ENCODE measurements at regions not wholly inside any gene's neighbourhood (a gene's known extent, or its start where the extent isn't known, plus 50 kb on each side); places are given as distances from the start of the nearest gene placed in this dataset.

GRCh38 chr17:71910002-71910401 is 210.8 kb upstream of the SOX9 start:
- no peaks in the 10 kb centered on the region for H3K36me3 ChIP-seq (ENCODE audit: control insufficient read depth in 2 of 3, insufficient read depth in 3 of 3, low read length in 3 of 3)
- intact Hi-C loops (cut with DNase I), result no loop called here
- no peak overlapping the region for H3K27ac ChIP-seq (ENCODE audit: low read depth in 2 of 2, low read length in 2 of 2)
- H3K9me3 ChIP-seq (ENCODE audit: control insufficient read depth in 2 of 3, insufficient read depth in 1 of 3, low read length in 3 of 3), result no peaks in the 10 kb centered on the region
- no peak for FAIRE-seq
- TF ChIP-seq CTCF (IDR thresholded peaks at IDR 0.05; ENCODE audit: borderline replicate concordance, extremely low read depth, insufficient read depth), result no peak
- no peak overlapping the region for H3K9ac ChIP-seq (ENCODE audit: low read length in 3 of 3)
- peaks cover 0 to 4% (median 0%) of the 10 kb centered on the region in 3 donors for H3K4me1 ChIP-seq (ENCODE audit: control insufficient read depth in 2 of 3, insufficient read depth in 2 of 3, low read depth in 1 of 3, low read length in 3 of 3)
- H3K27me3 ChIP-seq (ENCODE audit: control insufficient read depth, insufficient read depth, low read length), result no peaks in the 10 kb centered on the region
- no peak for DNase-seq
- no peak overlapping the region for H3K4me3 ChIP-seq (ENCODE audit: low read length in 3 of 3)

GRCh38 chr17:71914042-71914441 is 206.8 kb upstream of the SOX9 start:
- Histone ChIP-seq H3K4me1 (ENCODE audit: control insufficient read depth in 2 of 3, insufficient read depth in 2 of 3, low read depth in 1 of 3, low read length in 3 of 3) (peaks cover 0 to 4% (median 0%) of the 10 kb centered on the region in 3 donors), H3K4me3 (ENCODE audit: low read length in 3 of 3) (no peak overlapping the region), H3K9ac (ENCODE audit: low read length in 3 of 3) (no peak overlapping the region), H3K27me3 (ENCODE audit: control insufficient read depth, insufficient read depth, low read length) (no peaks in the 10 kb centered on the region), H3K9me3 (ENCODE audit: control insufficient read depth in 2 of 3, insufficient read depth in 1 of 3, low read length in 3 of 3) (no peaks in the 10 kb centered on the region), H3K36me3 (ENCODE audit: control insufficient read depth in 2 of 3, insufficient read depth in 3 of 3, low read length in 3 of 3) (no peaks in the 10 kb centered on the region), H3K27ac (ENCODE audit: low read depth in 2 of 2, low read length in 2 of 2) (no peak overlapping the region)
- FAIRE-seq, result no peak
- intact Hi-C loops (cut with DNase I), result no loop called here
- no peak for TF ChIP-seq CTCF (IDR thresholded peaks at IDR 0.05; ENCODE audit: borderline replicate concordance, extremely low read depth, insufficient read depth)
- DNase-seq, result no peak

- DNase-seq (no peak), FAIRE-seq (no peak)
- Histone ChIP-seq H3K9me3 (ENCODE audit: control insufficient read depth in 2 of 3, insufficient read depth in 1 of 3, low read length in 3 of 3) (no peaks in the 10 kb centered on the region), H3K27ac (ENCODE audit: low read depth in 2 of 2, low read length in 2 of 2) (no peak overlapping the region), H3K27me3 (ENCODE audit: control insufficient read depth, insufficient read depth, low read length) (no peaks in the 10 kb centered on the region), H3K9ac (ENCODE audit: low read length in 3 of 3) (no peak overlapping the region), H3K4me1 (ENCODE audit: control insufficient read depth in 2 of 3, insufficient read depth in 2 of 3, low read depth in 1 of 3, low read length in 3 of 3) (peaks cover 0 to 4% (median 0%) of the 10 kb centered on the region in 3 donors), H3K4me3 (ENCODE audit: low read length in 3 of 3) (no peak overlapping the region), H3K36me3 (ENCODE audit: control insufficient read depth in 2 of 3, insufficient read depth in 3 of 3, low read length in 3 of 3) (no peaks in the 10 kb centered on the region)
- intact Hi-C loops (cut with DNase I), result no loop called here
- TF ChIP-seq CTCF (IDR thresholded peaks at IDR 0.05; ENCODE audit: borderline replicate concordance, extremely low read depth, insufficient read depth), result no peak
These were observed 206.0 kb upstream of the SOX9 start for GRCh38 chr17:71914812-71915211.

- Histone ChIP-seq H3K27me3 (ENCODE audit: control insufficient read depth, insufficient read depth, low read length) (no peaks in the 10 kb centered on the region), H3K4me3 (ENCODE audit: low read length in 3 of 3) (no peak overlapping the region), H3K36me3 (ENCODE audit: control insufficient read depth in 2 of 3, insufficient read depth in 3 of 3, low read length in 3 of 3) (no peaks in the 10 kb centered on the region), H3K4me1 (ENCODE audit: control insufficient read depth in 2 of 3, insufficient read depth in 2 of 3, low read depth in 1 of 3, low read length in 3 of 3) (no peaks in the 10 kb centered on the region), H3K9me3 (ENCODE audit: control insufficient read depth in 2 of 3, insufficient read depth in 1 of 3, low read length in 3 of 3) (no peaks in the 10 kb centered on the region), H3K9ac (ENCODE audit: low read length in 3 of 3) (no peak overlapping the region), H3K27ac (ENCODE audit: low read depth in 2 of 2, low read length in 2 of 2) (no peak overlapping the region)
- intact Hi-C loops (cut with DNase I), result no loop called here
- TF ChIP-seq CTCF (IDR thresholded peaks at IDR 0.05; ENCODE audit: borderline replicate concordance, extremely low read depth, insufficient read depth), result no peak
- FAIRE-seq, result no peak
- DNase-seq, result no peak
These were observed 203.1 kb upstream of the SOX9 start for GRCh38 chr17:71917715-71918114.

All from kidney (tissue), 13 donors.